BLaER1 treated with 17β-estradiol and CSF1 and Interleukin-3, amounts not matched to agents 10 nM and 100 nM (cell line): ENCODE measurements at regions not wholly inside any gene's neighbourhood (a gene's known extent, or its start where the extent isn't known, plus 50 kb on each side); places are given as distances from the start of the nearest gene placed in this dataset.

Experiments used
- H3K27ac ChIP-seq, 11 experiments: shearing (Covaris generic); formaldehyde crosslinking; 2 replicates each; pipeline ENCODE4 v1.8.1; 2022
- H3K27me3 ChIP-seq, 11 experiments: shearing (Covaris generic); formaldehyde crosslinking; 2 replicates each; pipeline ENCODE4 v1.8.1; 2022
- H3K36me3 ChIP-seq, 11 experiments: shearing (Covaris generic); formaldehyde crosslinking; 2 replicates each; pipeline ENCODE4 v1.8.1; 2022
- H3K4me1 ChIP-seq, 10 experiments: shearing (Covaris generic); formaldehyde crosslinking; 2 replicates each; pipeline ENCODE4 v1.8.1; 2022
- H3K4me2 ChIP-seq, 11 experiments: shearing (Covaris generic); formaldehyde crosslinking; 2 replicates each; pipeline ENCODE4 v1.8.1; 2022
- H3K4me3 ChIP-seq, 10 experiments: shearing (Covaris generic); formaldehyde crosslinking; 2 replicates each; pipeline ENCODE4 v1.8.1; 2022
- H3K9ac ChIP-seq, 11 experiments: shearing (Covaris generic); formaldehyde crosslinking; 2 replicates each; pipeline ENCODE4 v1.8.1; 2022
- H3K9me3 ChIP-seq, 11 experiments: shearing (Covaris generic); formaldehyde crosslinking; replicated peaks in 1 of 11; 2 replicates each; pipeline ENCODE4 v1.8.1; 2022
- H4K20me1 ChIP-seq, 11 experiments: shearing (Covaris generic); formaldehyde crosslinking; 2 replicates each; pipeline ENCODE4 v1.8.1; 2022
- Cebpa-rat ChIP-seq, 11 experiments: shearing (Covaris generic); IDR thresholded peaks; 2 replicates each; pipeline ENCODE4 v1.8.1; 2022

GRCh38 chr1:81547912-81548303 lies 252.8 kb upstream of the ADGRL2 start:
- Histone ChIP-seq H3K36me3 (no peaks in the 10 kb centered on the region), H3K9ac (no peak overlapping the region), H3K9me3 (no peaks in the 10 kb centered on the region), H3K4me2 (peak overlapping the region in 2 of 11 experiments; percentile 14 to 22; a peak in 2 of 22 replicates), H3K27ac (no peak overlapping the region), H3K4me1 (peaks cover 0 to 15% (median 8%) of the 10 kb centered on the region in 10 experiments; a peak in 7 of 20 replicates), H4K20me1 (no peaks in the 10 kb centered on the region), H3K4me3 (no peak overlapping the region), H3K27me3 (no peaks in the 10 kb centered on the region)
- TF ChIP-seq Cebpa-rat (IDR thresholded peaks at IDR 0.05), result no peak

- no peak for TF ChIP-seq Cebpa-rat (IDR thresholded peaks at IDR 0.05)
- Histone ChIP-seq H3K4me1 (peaks cover 0 to 15% (median 8%) of the 10 kb centered on the region in 10 experiments; a peak in 7 of 20 replicates), H4K20me1 (no peaks in the 10 kb centered on the region), H3K9ac (no peak overlapping the region), H3K27me3 (no peaks in the 10 kb centered on the region), H3K9me3 (no peaks in the 10 kb centered on the region), H3K36me3 (no peaks in the 10 kb centered on the region), H3K4me2 (no peak overlapping the region), H3K4me3 (no peak overlapping the region), H3K27ac (no peak overlapping the region)
Measured at GRCh38 chr1:81547261-81547911, 253.3 kb upstream of the ADGRL2 start.

GRCh38 chr1:81545734-81546133 lies 255.0 kb upstream of the ADGRL2 start:
- no peak for TF ChIP-seq Cebpa-rat (IDR thresholded peaks at IDR 0.05)
- Histone ChIP-seq H3K4me2 (no peak overlapping the region), H3K36me3 (no peaks in the 10 kb centered on the region), H4K20me1 (no peaks in the 10 kb centered on the region), H3K9me3 (no peaks in the 10 kb centered on the region), H3K9ac (no peak overlapping the region), H3K4me1 (peaks cover 0 to 15% (median 8%) of the 10 kb centered on the region in 10 experiments; a peak in 7 of 20 replicates), H3K27ac (no peak overlapping the region), H3K27me3 (no peaks in the 10 kb centered on the region), H3K4me3 (no peak overlapping the region)

- Histone ChIP-seq H3K36me3 (no peaks in the 10 kb centered on the region), H3K9me3 (no peaks in the 10 kb centered on the region)
- TF ChIP-seq Cebpa-rat (IDR thresholded peaks at IDR 0.05), result no peak
Measured at GRCh38 chr1:81543764-81544163, 257.0 kb upstream of the ADGRL2 start.

GRCh38 chr1:81542196-81542595 lies 258.5 kb upstream of the ADGRL2 start:
- Histone ChIP-seq H3K4me3 (no peak overlapping the region), H3K9me3 (no peaks in the 10 kb centered on the region), H3K27ac (no peak overlapping the region), H4K20me1 (no peaks in the 10 kb centered on the region), H3K4me2 (no peak overlapping the region), H3K36me3 (no peaks in the 10 kb centered on the region), H3K9ac (no peak overlapping the region), H3K4me1 (no peaks in the 10 kb centered on the region), H3K27me3 (no peaks in the 10 kb centered on the region)
- TF ChIP-seq Cebpa-rat (IDR thresholded peaks at IDR 0.05), result no peak

More at GRCh38 chr1:81543764-81544163, 257.0 kb upstream of the ADGRL2 start:
- Histone ChIP-seq H3K4me2 (no peak overlapping the region), H3K27me3 (no peaks in the 10 kb centered on the region), H3K4me1 (peaks cover 0 to 9% (median 4%) of the 10 kb centered on the region in 10 experiments; a peak in 7 of 20 replicates), H4K20me1 (no peaks in the 10 kb centered on the region), H3K27ac (no peak overlapping the region), H3K9ac (no peak overlapping the region), H3K4me3 (no peak overlapping the region)

GRCh38 chr1:81540216-81540615 lies 260.5 kb upstream of the ADGRL2 start:
- Histone ChIP-seq H3K4me1 (no peaks in the 10 kb centered on the region), H3K4me3 (no peak overlapping the region), H3K4me2 (no peak overlapping the region), H3K27me3 (no peaks in the 10 kb centered on the region), H3K36me3 (no peaks in the 10 kb centered on the region), H3K9me3 (no peaks in the 10 kb centered on the region), H4K20me1 (no peaks in the 10 kb centered on the region), H3K9ac (no peak overlapping the region), H3K27ac (no peak overlapping the region)
- no peak for TF ChIP-seq Cebpa-rat (IDR thresholded peaks at IDR 0.05)

GRCh38 chr1:81529014-81529413 lies 271.7 kb upstream of the ADGRL2 start:
- H3K9ac ChIP-seq, result no peak overlapping the region
- no peaks in the 10 kb centered on the region for H4K20me1 ChIP-seq
- H3K36me3 ChIP-seq, result no peaks in the 10 kb centered on the region
- no peaks in the 10 kb centered on the region for H3K27me3 ChIP-seq
- no peak overlapping the region for H3K27ac ChIP-seq
- H3K4me3 ChIP-seq, result no peak overlapping the region
- H3K4me1 ChIP-seq, result no peaks in the 10 kb centered on the region
- no peak for TF ChIP-seq Cebpa-rat (IDR thresholded peaks at IDR 0.05)
- H3K9me3 ChIP-seq, result no peaks in the 10 kb centered on the region
- H3K4me2 ChIP-seq, result no peak overlapping the region

GRCh38 chr1:81525085-81525484 lies 275.6 kb upstream of the ADGRL2 start:
- no peak overlapping the region for H3K9ac ChIP-seq
- H3K27ac ChIP-seq, result no peak overlapping the region
- H3K27me3 ChIP-seq, result no peaks in the 10 kb centered on the region
- H4K20me1 ChIP-seq, result no peaks in the 10 kb centered on the region
- no peak overlapping the region for H3K4me2 ChIP-seq
- TF ChIP-seq Cebpa-rat (IDR thresholded peaks at IDR 0.05), result no peak
- no peaks in the 10 kb centered on the region for H3K4me1 ChIP-seq
- no peaks in the 10 kb centered on the region for H3K36me3 ChIP-seq
- no peaks in the 10 kb centered on the region for H3K9me3 ChIP-seq
- no peak overlapping the region for H3K4me3 ChIP-seq

- H3K4me3 ChIP-seq, result no peak overlapping the region
- no peak for TF ChIP-seq Cebpa-rat (IDR thresholded peaks at IDR 0.05)
- no peaks in the 10 kb centered on the region for H3K27me3 ChIP-seq
- H3K9me3 ChIP-seq, result no peaks in the 10 kb centered on the region
- H4K20me1 ChIP-seq, result no peaks in the 10 kb centered on the region
- H3K4me1 ChIP-seq, result no peaks in the 10 kb centered on the region
- no peak overlapping the region for H3K9ac ChIP-seq
- H3K4me2 ChIP-seq, result no peak overlapping the region
- no peak overlapping the region for H3K27ac ChIP-seq
- no peaks in the 10 kb centered on the region for H3K36me3 ChIP-seq
Measured at GRCh38 chr1:81519987-81520386, 280.7 kb upstream of the ADGRL2 start.

- TF ChIP-seq Cebpa-rat (IDR thresholded peaks at IDR 0.05), result no peak
- no peak overlapping the region for H3K9ac ChIP-seq
- no peaks in the 10 kb centered on the region for H3K36me3 ChIP-seq
- no peak overlapping the region for H3K27ac ChIP-seq
- no peaks in the 10 kb centered on the region for H3K27me3 ChIP-seq
- no peaks in the 10 kb centered on the region for H4K20me1 ChIP-seq
- peaks cover 0 to 7% (median 2%) of the 10 kb centered on the region in 10 experiments; a peak in 4 of 20 replicates for H3K4me1 ChIP-seq
- H3K4me2 ChIP-seq, result no peak overlapping the region
- H3K4me3 ChIP-seq, result no peak overlapping the region
- no peaks in the 10 kb centered on the region for H3K9me3 ChIP-seq
Measured at GRCh38 chr1:81517987-81518386, 282.7 kb upstream of the ADGRL2 start.
